ENCODE measurements at regions not wholly inside any gene's neighbourhood (a gene's known extent, or its start where the extent isn't known, plus 50 kb on each side); places are given as distances from the start of the nearest gene placed in this dataset.

DNA sequence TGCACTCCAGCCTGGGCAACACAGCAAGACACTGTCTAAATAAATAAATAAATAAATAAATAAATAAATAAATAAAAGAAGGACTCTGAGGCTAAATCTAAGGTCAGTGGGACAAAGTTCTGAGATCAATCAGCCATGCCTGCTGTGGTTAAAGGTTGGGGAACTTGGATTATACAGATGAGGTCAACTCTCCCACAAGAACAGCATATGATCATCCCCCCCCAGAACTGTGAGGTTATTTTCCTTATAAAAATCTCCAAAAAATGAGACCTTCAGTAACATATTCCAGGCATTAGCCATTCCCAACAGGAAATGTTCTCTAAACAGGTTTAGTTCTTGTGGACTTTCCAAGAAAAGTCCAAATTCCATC, 90.3 kb downstream of the C16orf95 start:
- Histone ChIP-seq H2AFZ (ENCODE audit: control insufficient read depth, low read depth, low read length) (no peak overlapping the region), H3K9me3 (replicated peaks; ENCODE audit: control insufficient read depth, insufficient read depth, low read length) (no peaks in the 10 kb centered on the region; the same call in 2 of the 3 replicates), H3K27me3 (replicated peaks in 1 of 2; ENCODE audit: control insufficient read depth in 2 of 2, insufficient read depth in 2 of 2, low read length in 1 of 2) (no peaks in the 10 kb centered on the region; a peak in 1 of 4 replicates), H3K4me2 (ENCODE audit: control insufficient read depth, insufficient read depth) (no peak overlapping the region), H3K9ac (ENCODE audit: control insufficient read depth, insufficient read depth, low read length) (no peak overlapping the region), H3K4me3 (no peak overlapping the region), H4K20me1 (ENCODE audit: control insufficient read depth, insufficient read depth) (no peaks in the 10 kb centered on the region; the same call in 1 of the 2 replicates), H3K27ac (ENCODE audit: control insufficient read depth, insufficient read depth) (no peak overlapping the region), H3K4me1 (ENCODE audit: control insufficient read depth, insufficient read depth, low read length) (no peaks in the 10 kb centered on the region), H3K36me3 (ENCODE audit: control insufficient read depth in 2 of 2, insufficient read depth in 2 of 2, low read length in 1 of 2) (no peaks in the 10 kb centered on the region), H3K79me2 (ENCODE audit: control insufficient read depth, insufficient read depth, low read length) (no peaks in the 10 kb centered on the region)
- in situ Hi-C loops (cut with MboI) (no loop called here), intact Hi-C loops (cut with micrococcal nuclease; ENCODE audit: unreplicated experiment) (no loop called here)
- CTCF ChIA-PET = no interaction called here
- RAD21 ChIA-PET (ENCODE audit: unreplicated experiment) = no interaction called here
- FAIRE-seq (no peak), DNase-seq (ENCODE audit: low read depth, low spot score) (no peak), ATAC-seq (no peak)
- TF ChIP-seq NFYB (IDR thresholded peaks at IDR 0.05; ENCODE audit: insufficient read depth, low read depth, low read length) = no peak
- no peak for TF ChIP-seq ZNF274 (IDR thresholded peaks at IDR 0.05; ENCODE audit: insufficient read depth, insufficient read length)
- no peak for TF ChIP-seq TAF1 (IDR thresholded peaks at IDR 0.05; ENCODE audit: borderline replicate concordance, low read depth, low read length)
- TF ChIP-seq PAX8 (IDR thresholded peaks at IDR 0.05) = no peak
- TF ChIP-seq POLR2A (IDR thresholded peaks at IDR 0.05; ENCODE audit: low read depth, low read length) = no peak
- TF ChIP-seq BHLHE40 (IDR thresholded peaks at IDR 0.05; ENCODE audit: borderline replicate concordance in 1 of 2, low read depth in 2 of 2, low read length in 1 of 2) = no peak
- TF ChIP-seq TCF3 (IDR thresholded peaks at IDR 0.05; ENCODE audit: borderline replicate concordance, insufficient read depth, low read depth, low read length) = no peak
- no peak for TF ChIP-seq CBFB (IDR thresholded peaks at IDR 0.05; ENCODE audit: low read depth)
- no peak for TF ChIP-seq NR2F1 (conservative IDR thresholded peaks at IDR 0.05)
- TF ChIP-seq MTA3 (IDR thresholded peaks at IDR 0.05; ENCODE audit: borderline replicate concordance, low read length) = no peak
- BruUV-seq (replicated peaks) = no TSS peak
- POLR2A ChIA-PET = no interaction called here
- SMC1A ChIA-PET (ENCODE audit: uncharacterized antibody, unreplicated experiment) = no interaction called here

DNA sequence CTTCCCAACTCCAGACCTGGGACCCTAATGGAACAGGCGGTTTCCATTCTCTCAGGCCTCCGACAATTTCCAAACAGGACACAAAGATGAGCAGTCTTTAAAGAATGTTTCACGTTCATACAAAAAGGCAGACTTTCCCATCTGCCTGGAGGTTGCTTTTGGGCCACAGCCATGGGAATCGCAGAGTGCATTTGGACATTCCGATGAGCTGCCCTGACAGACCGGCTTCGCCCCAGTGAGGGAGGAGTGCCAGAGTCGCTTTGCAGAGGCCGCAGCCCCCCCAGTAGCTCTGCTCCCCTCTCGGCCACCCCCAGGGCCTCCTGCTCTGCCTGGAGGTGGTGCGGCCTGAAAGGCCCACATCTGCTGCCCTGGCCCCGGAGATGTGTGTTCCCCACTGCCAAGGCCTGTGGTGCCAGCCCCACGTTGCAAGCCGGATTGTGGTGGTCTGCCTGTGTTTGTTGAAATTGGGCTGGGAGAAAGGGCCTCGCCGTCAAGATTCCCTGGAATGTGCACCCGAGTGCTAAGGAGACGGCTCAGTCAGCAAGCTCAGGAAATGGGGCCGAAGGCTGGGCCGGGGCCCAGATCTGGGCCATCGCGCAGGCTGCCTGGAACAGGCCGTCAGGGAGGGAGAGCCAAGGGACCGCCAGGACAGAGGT, 89.8 kb downstream of the C16orf95 start:
- WGBS (ENCODE audit: insufficient coverage, insufficient replicate concordance, low lambda C conversion rate, missing lambda C conversion rate) = 46% methylated on average over 24 of the region's 24 CpGs
- RAD21 ChIA-PET (ENCODE audit: unreplicated experiment) = no interaction called here
- BruUV-seq (replicated peaks) = no TSS peak
- TF ChIP-seq RFX5 (IDR thresholded peaks at IDR 0.05; ENCODE audit: low read depth, low read length) = no peak
- no peak for TF ChIP-seq TCF7 (IDR thresholded peaks at IDR 0.05; ENCODE audit: borderline replicate concordance)
- no peak for TF ChIP-seq RUNX3 (IDR thresholded peaks at IDR 0.05; ENCODE audit: low read length)
- TF ChIP-seq BCL3 (IDR thresholded peaks at IDR 0.05; ENCODE audit: borderline replicate concordance, insufficient read depth, low read depth, low read length, poor library complexity, severe bottlenecking) = no peak
- no peak for TF ChIP-seq SIX5 (IDR thresholded peaks at IDR 0.05; ENCODE audit: low read depth, low read length, severe bottlenecking)
- TF ChIP-seq TCF12 (IDR thresholded peaks at IDR 0.05; ENCODE audit: low read depth, low read length) = no peak
- no peak for TF ChIP-seq NKRF (conservative IDR thresholded peaks at IDR 0.05)
- no peak for TF ChIP-seq CHD2 (IDR thresholded peaks at IDR 0.05; ENCODE audit: borderline replicate concordance, low read depth, low read length)

More for the DNA sequence above, 89.8 kb downstream of the C16orf95 start:
- in situ Hi-C loops (cut with MboI) = no loop called here
- H4K20me1 ChIP-seq (ENCODE audit: control insufficient read depth, insufficient read depth) = no peaks in the 10 kb centered on the region; the same call in 1 of the 2 replicates
- ATAC-seq (no peak), FAIRE-seq (no peak), DNase-seq (ENCODE audit: low read depth, low spot score) (no peak)
- no peaks in the 10 kb centered on the region; a peak in 1 of 4 replicates for H3K27me3 ChIP-seq (replicated peaks in 1 of 2; ENCODE audit: control insufficient read depth in 2 of 2, insufficient read depth in 2 of 2, low read length in 1 of 2)
- intact Hi-C loops (cut with micrococcal nuclease; ENCODE audit: unreplicated experiment) = no loop called here
- SMC1A ChIA-PET (ENCODE audit: uncharacterized antibody, unreplicated experiment) = no interaction called here
- CTCF ChIA-PET = interaction anchor here (0.7 kb wide), 1 partner anchor 15 kb away, joined by 3 read pairs; no protein-coding TSS in a partner anchor
- no peaks in the 10 kb centered on the region; the same call in 2 of the 3 replicates for H3K9me3 ChIP-seq (replicated peaks; ENCODE audit: control insufficient read depth, insufficient read depth, low read length)
- no peak overlapping the region for H3K4me3 ChIP-seq
- no peaks in the 10 kb centered on the region for H3K4me1 ChIP-seq (ENCODE audit: control insufficient read depth, insufficient read depth, low read length)
- H3K9ac ChIP-seq (ENCODE audit: control insufficient read depth, insufficient read depth, low read length) = no peak overlapping the region
- H2AFZ ChIP-seq (ENCODE audit: control insufficient read depth, low read depth, low read length) = no peak overlapping the region
- H3K27ac ChIP-seq (ENCODE audit: control insufficient read depth, insufficient read depth) = no peak overlapping the region
- no peak overlapping the region for H3K4me2 ChIP-seq (ENCODE audit: control insufficient read depth, insufficient read depth)
- H3K36me3 ChIP-seq (ENCODE audit: control insufficient read depth in 2 of 2, insufficient read depth in 2 of 2, low read length in 1 of 2) = no peaks in the 10 kb centered on the region
- H3K79me2 ChIP-seq (ENCODE audit: control insufficient read depth, insufficient read depth, low read length) = no peaks in the 10 kb centered on the region
- POLR2A ChIA-PET = no interaction called here
